Activated B cell treated with CpG ODN at 0.5 μM for 24 hours (primary cell): ENCODE measurements at regions not wholly inside any gene's neighbourhood (a gene's known extent, or its start where the extent isn't known, plus 50 kb on each side); places are given as distances from the start of the nearest gene placed in this dataset.

Experiments
- ATAC-seq: fragments of 200-7000 bp; cut with Tn5 transposase; one replicate; pipeline ENCODE4 v1.10.0; 2021; ENCODE audit warnings: low read depth, mild to moderate bottlenecking, moderate library complexity
- CTCF ChIA-PET: fragments of 350-600 bp; sonication (Branson Sonifier 250); formaldehyde crosslinking; loops from one replicate; lab custom pipeline; 2021; ENCODE audit warnings: antibody characterized with exemption; lab: Charles Lee
- POLR2A ChIA-PET: fragments of 350-600 bp; sonication (Branson Sonifier 250); formaldehyde crosslinking; loops from one replicate; lab custom pipeline; 2021; ENCODE audit warnings: antibody characterized with exemption; lab: Charles Lee
- DNase-seq: peaks from one replicate; pipeline ENCODE4 v3.0.0; 2022
- H3K27ac Mint-ChIP-seq: one replicate; pipeline ENCODE4 v1.8.0; 2020; ENCODE audit warnings: mixed read lengths
- H3K27me3 Mint-ChIP-seq: one replicate; pipeline ENCODE4 v1.8.0; 2021; ENCODE audit warnings: mixed read lengths
- H3K36me3 Mint-ChIP-seq: one replicate; pipeline ENCODE4 v1.8.0; 2021; ENCODE audit warnings: low read depth, mixed read lengths
- H3K4me1 Mint-ChIP-seq: one replicate; pipeline ENCODE4 v1.8.0; 2021; ENCODE audit warnings: mixed read lengths
- H3K4me3 Mint-ChIP-seq: one replicate; pipeline ENCODE4 v1.8.0; 2020; ENCODE audit warnings: mild to moderate bottlenecking, mixed read lengths
- H3K9me3 Mint-ChIP-seq: one replicate; pipeline ENCODE4 v1.8.0; 2020; ENCODE audit warnings: mixed read lengths
- CTCF ChIP-seq: fragments of 200-600 bp; IDR thresholded peaks from one replicate; pipeline ENCODE4 v1.8.0; 2022; ENCODE audit warnings: antibody characterized with exemption, mild to moderate bottlenecking
- intact Hi-C: fragments of 100-400 bp; cut with micrococcal nuclease; formaldehyde crosslinking; loops from one replicate; pipeline ENCODE4 v1.15.1; 2024

- Mint-ChIP-seq H3K36me3 (no peaks in the 10 kb centered on the region), H3K4me3 (no peak overlapping the region), H3K27me3 (no peaks in the 10 kb centered on the region), H3K9me3 (no peaks in the 10 kb centered on the region), H3K4me1 (no peaks in the 10 kb centered on the region), H3K27ac (no peak overlapping the region)
- ChIA-PET POLR2A (no interaction called here), CTCF (no interaction called here)
- no peak for DNase-seq
- no peak for ATAC-seq
- TF ChIP-seq CTCF = no peak
- intact Hi-C loops = no loop called here
These were observed 359.9 kb downstream of the IRX2 start for GRCh38 chr5:2391566-2391965.

GRCh38 chr5:2391021-2391420, 360.5 kb downstream of the IRX2 start:
- no peaks in the 10 kb centered on the region for H3K27me3 Mint-ChIP-seq
- ChIA-PET CTCF (no interaction called here), POLR2A (no interaction called here)
- TF ChIP-seq CTCF = no peak
- no peaks in the 10 kb centered on the region for H3K4me1 Mint-ChIP-seq
- no peak for DNase-seq
- no peaks in the 10 kb centered on the region for H3K9me3 Mint-ChIP-seq
- no peaks in the 10 kb centered on the region for H3K36me3 Mint-ChIP-seq
- H3K27ac Mint-ChIP-seq = no peak overlapping the region
- no peak for ATAC-seq
- no peak overlapping the region for H3K4me3 Mint-ChIP-seq
- intact Hi-C loops = no loop called here

- Mint-ChIP-seq H3K27me3 (no peaks in the 10 kb centered on the region), H3K4me1 (no peaks in the 10 kb centered on the region), H3K36me3 (no peaks in the 10 kb centered on the region), H3K27ac (no peak overlapping the region), H3K4me3 (no peak overlapping the region), H3K9me3 (no peaks in the 10 kb centered on the region)
- intact Hi-C loops = no loop called here
- POLR2A ChIA-PET = no interaction called here
- ATAC-seq = no peak
- no peak for TF ChIP-seq CTCF
- CTCF ChIA-PET = no interaction called here
- no peak for DNase-seq
These were observed 362.9 kb downstream of the IRX2 start for GRCh38 chr5:2388571-2388970.

- Mint-ChIP-seq H3K4me1 (no peaks in the 10 kb centered on the region), H3K36me3 (no peaks in the 10 kb centered on the region), H3K9me3 (no peaks in the 10 kb centered on the region), H3K4me3 (no peak overlapping the region), H3K27ac (no peak overlapping the region), H3K27me3 (no peaks in the 10 kb centered on the region)
- no peak for DNase-seq
- no peak for TF ChIP-seq CTCF
- CTCF ChIA-PET = no interaction called here
- no peak for ATAC-seq
- POLR2A ChIA-PET = no interaction called here
- intact Hi-C loops = no loop called here
These were observed 363.7 kb downstream of the IRX2 start for GRCh38 chr5:2387634-2388325.

GRCh38 chr5:2387250-2387633, 364.2 kb downstream of the IRX2 start:
- CTCF ChIA-PET = no interaction called here
- no peaks in the 10 kb centered on the region for H3K4me1 Mint-ChIP-seq
- H3K36me3 Mint-ChIP-seq = no peaks in the 10 kb centered on the region
- no peaks in the 10 kb centered on the region for H3K27me3 Mint-ChIP-seq
- POLR2A ChIA-PET = no interaction called here
- H3K4me3 Mint-ChIP-seq = no peak overlapping the region
- DNase-seq (no peak), ATAC-seq (no peak)
- no peak overlapping the region for H3K27ac Mint-ChIP-seq
- no peak for TF ChIP-seq CTCF
- no peaks in the 10 kb centered on the region for H3K9me3 Mint-ChIP-seq
- intact Hi-C loops = no loop called here
